ENCODE measurements at regions not wholly inside any gene's neighbourhood (a gene's known extent, or its start where the extent isn't known, plus 50 kb on each side); places are given as distances from the start of the nearest gene placed in this dataset.
"Not testable (repeated sequence)": the region's sequence is repeated elsewhere in the genome, so short reads cannot be mapped to it uniquely, and the experiment has no call there.

DNA sequence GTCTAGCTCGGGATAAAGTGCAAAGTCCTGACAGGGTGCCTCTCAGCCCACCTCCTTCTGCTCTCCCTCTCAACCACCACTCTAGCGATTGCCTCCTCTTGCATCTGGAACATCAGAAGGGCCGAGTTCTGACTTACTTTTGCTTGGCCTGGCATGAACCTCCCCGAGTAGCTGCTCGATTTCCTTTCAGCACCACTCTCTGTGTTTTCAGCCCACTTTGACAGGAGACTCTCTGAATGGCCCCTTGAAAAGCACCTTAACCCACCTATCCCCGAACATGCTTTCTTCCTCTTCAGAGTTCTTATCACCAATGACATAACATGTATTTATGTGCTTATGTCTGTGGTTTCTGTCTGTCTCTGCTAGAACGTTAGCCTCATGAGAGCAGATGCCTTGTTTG is 225.8 kb upstream of the RUNX1 start:
- POLR2A ChIA-PET = no interaction called here
- CTCF ChIA-PET = no interaction called here
- TF ChIP-seq, protein P1, sequence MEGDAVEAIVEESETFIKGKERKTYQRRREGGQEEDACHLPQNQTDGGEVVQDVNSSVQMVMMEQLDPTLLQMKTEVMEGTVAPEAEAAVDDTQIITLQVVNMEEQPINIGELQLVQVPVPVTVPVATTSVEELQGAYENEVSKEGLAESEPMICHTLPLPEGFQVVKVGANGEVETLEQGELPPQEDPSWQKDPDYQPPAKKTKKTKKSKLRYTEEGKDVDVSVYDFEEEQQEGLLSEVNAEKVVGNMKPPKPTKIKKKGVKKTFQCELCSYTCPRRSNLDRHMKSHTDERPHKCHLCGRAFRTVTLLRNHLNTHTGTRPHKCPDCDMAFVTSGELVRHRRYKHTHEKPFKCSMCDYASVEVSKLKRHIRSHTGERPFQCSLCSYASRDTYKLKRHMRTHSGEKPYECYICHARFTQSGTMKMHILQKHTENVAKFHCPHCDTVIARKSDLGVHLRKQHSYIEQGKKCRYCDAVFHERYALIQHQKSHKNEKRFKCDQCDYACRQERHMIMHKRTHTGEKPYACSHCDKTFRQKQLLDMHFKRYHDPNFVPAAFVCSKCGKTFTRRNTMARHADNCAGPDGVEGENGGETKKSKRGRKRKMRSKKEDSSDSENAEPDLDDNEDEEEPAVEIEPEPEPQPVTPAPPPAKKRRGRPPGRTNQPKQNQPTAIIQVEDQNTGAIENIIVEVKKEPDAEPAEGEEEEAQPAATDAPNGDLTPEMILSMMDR (IDR thresholded peaks at IDR 0.05) = no peak
- Mint-ChIP-seq H3K27me3 (peaks cover 2% of the 10 kb centered on the region), H3K27ac (no peak overlapping the region), H3K4me1 (ENCODE audit: low read depth) (peaks cover 8% of the 10 kb centered on the region), H3K9me3 (peaks cover 3% of the 10 kb centered on the region), H3K4me3 (no peak overlapping the region), H3K36me3 (ENCODE audit: low read depth) (no peaks in the 10 kb centered on the region)
- no peak for DNase-seq
- ATAC-seq = no peak
- intact Hi-C loops (cut with micrococcal nuclease) = no loop called here

DNA sequence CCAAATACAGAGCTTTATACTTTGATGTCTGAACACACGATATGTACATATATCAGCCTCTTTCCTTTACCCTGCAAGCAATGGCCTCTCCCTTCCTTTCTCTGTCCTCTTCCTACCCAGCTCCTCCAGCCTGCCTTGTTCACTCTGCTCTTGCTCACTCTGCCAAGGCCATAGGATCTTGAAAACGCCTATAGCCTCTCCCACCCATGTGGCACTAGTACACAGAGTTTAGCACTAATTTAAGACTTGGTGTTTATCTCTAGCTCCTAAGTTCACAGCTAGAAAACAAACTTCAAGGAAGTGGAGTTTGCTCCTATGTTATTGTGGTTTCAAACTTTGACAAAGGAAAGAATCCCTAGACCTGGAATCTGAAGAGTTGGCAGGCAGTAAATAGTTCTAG is 225.0 kb upstream of the RUNX1 start:
- no peak overlapping the region for H3K27ac Mint-ChIP-seq
- TF ChIP-seq, protein P1 (IDR thresholded peaks at IDR 0.05) = no peak
- ATAC-seq (no peak), DNase-seq (no peak)
- no peak overlapping the region for H3K4me3 Mint-ChIP-seq
- peaks cover 3% of the 10 kb centered on the region for H3K9me3 Mint-ChIP-seq
- ChIA-PET CTCF (no interaction called here), POLR2A (interaction anchor here (0.6 kb wide), 1 partner anchor 387 kb away, joined by 4 read pairs; no protein-coding TSS in a partner anchor)
- intact Hi-C loops (cut with micrococcal nuclease) = no loop called here
- H3K4me1 Mint-ChIP-seq (ENCODE audit: low read depth) = peaks cover 8% of the 10 kb centered on the region
- no peaks in the 10 kb centered on the region for H3K27me3 Mint-ChIP-seq
- H3K36me3 Mint-ChIP-seq (ENCODE audit: low read depth) = no peaks in the 10 kb centered on the region

DNA sequence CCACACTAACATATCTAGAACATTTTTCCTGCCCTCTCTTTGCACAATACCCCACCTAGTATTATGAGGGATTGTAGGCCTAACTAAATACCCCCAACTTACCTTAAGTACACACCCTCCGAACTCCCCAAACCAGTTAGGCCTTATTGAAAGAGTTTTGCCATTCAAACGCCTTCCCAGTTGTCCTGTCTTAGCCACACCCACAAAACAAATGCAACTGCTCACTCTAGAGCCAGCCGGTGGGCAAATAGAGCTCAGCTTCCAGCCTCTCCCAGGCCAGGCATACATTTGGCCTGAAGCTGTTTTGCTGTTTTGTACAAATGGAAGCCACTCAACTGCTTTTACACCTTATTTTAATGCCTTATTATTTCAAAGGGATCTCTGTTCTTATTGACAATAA is 224.2 kb upstream of the RUNX1 start:
- no peak for DNase-seq
- H3K27ac Mint-ChIP-seq = no peak overlapping the region
- ChIA-PET CTCF (no interaction called here), POLR2A (no interaction called here)
- no peaks in the 10 kb centered on the region for H3K27me3 Mint-ChIP-seq
- ATAC-seq = no peak
- H3K4me1 Mint-ChIP-seq (ENCODE audit: low read depth) = peaks cover 8% of the 10 kb centered on the region
- intact Hi-C loops (cut with micrococcal nuclease) = no loop called here
- TF ChIP-seq, protein P1 (IDR thresholded peaks at IDR 0.05) = no peak
- no peak overlapping the region for H3K4me3 Mint-ChIP-seq
- no peaks in the 10 kb centered on the region for H3K36me3 Mint-ChIP-seq (ENCODE audit: low read depth)
- H3K9me3 Mint-ChIP-seq = peaks cover 3% of the 10 kb centered on the region

DNA sequence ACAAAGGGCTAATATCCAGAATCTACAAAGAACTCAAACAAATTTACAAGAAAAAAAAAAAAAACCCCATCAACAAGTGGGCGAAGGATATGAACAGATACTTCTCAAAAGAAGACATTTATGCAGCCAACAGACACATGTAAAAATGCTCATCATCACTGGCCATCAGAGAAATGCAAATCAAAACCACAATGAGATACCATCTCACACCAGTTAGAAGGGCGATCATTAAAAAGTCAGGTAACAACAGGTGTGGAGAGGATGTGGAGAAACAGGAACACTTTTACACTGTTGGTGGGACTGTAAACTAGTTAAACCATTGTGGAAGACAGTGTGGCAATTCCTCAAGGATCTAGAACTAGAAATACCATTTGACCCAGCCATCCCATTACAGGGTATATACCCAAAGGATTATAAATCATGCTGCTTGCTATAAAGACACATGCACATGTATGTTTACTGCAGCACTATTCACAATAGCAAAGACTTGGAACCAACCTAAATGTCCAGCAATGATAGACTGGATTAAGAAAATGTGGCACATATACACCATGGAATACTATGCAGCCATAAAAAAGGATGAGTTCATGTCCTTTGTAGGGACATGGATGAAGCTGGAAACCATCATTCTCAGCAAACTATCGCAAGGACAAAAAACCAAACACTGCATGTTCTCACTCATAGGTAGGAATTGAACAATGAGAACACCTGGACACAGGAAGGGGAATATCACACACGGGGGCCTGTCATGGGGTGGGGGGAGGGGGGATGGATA is 222.4 kb upstream of the RUNX1 start:
- H3K9me3 Mint-ChIP-seq; DNase-seq; H3K4me1 Mint-ChIP-seq (ENCODE audit: low read depth); POLR2A ChIA-PET; H3K4me3 Mint-ChIP-seq; CTCF ChIA-PET; H3K27me3 Mint-ChIP-seq; ATAC-seq; H3K27ac Mint-ChIP-seq; intact Hi-C loops (cut with micrococcal nuclease); H3K36me3 Mint-ChIP-seq (ENCODE audit: low read depth): not testable (repeated sequence)

DNA sequence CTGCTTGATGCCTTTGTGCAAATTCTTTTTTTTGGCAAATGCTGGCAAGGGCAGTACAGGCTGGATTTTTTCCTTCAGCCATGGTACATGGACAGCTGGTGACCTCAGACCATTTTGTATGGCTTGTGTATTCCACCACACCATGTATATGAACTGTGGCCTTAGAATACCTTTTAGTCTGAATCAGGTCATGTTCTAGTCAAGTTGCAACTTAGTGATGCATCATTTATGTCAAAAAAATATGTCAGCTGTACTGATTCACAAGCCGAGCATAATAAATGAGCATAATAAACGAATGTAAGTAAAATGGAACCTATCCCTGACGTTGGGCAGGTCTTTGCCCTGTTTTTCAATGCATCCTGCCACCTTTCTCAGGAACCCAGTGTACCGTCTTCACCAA is 219.7 kb upstream of the RUNX1 start:
- POLR2A ChIA-PET = no interaction called here
- Mint-ChIP-seq H3K36me3 (ENCODE audit: low read depth) (no peaks in the 10 kb centered on the region), H3K9me3 (peaks cover 3% of the 10 kb centered on the region), H3K27me3 (no peaks in the 10 kb centered on the region), H3K27ac (no peak overlapping the region), H3K4me1 (ENCODE audit: low read depth) (no peaks in the 10 kb centered on the region), H3K4me3 (no peak overlapping the region)
- DNase-seq = no peak
- ATAC-seq = no peak
- CTCF ChIA-PET = no interaction called here
- TF ChIP-seq, protein P1 (IDR thresholded peaks at IDR 0.05) = no peak
- intact Hi-C loops (cut with micrococcal nuclease) = no loop called here

Measured in activated CD8-positive, alpha-beta T cell treated with anti-CD3 and anti-CD28 coated beads for 36 hours (primary cell).